CD8-positive, alpha-beta memory T cell (primary cell): ENCODE measurements at regions not wholly inside any gene's neighbourhood (a gene's known extent, or its start where the extent isn't known, plus 50 kb on each side); places are given as distances from the start of the nearest gene placed in this dataset.
"Not testable (repeated sequence)": the region's sequence is repeated elsewhere in the genome, so short reads cannot be mapped to it uniquely, and the experiment has no call there.

ENCODE experiments used
- CTCF ChIA-PET: fragments of 350-600 bp; sonication (Branson Sonifier 250); formaldehyde crosslinking; loops from one replicate; lab custom pipeline; 2021; ENCODE audit warnings: antibody characterized with exemption; lab: Charles Lee
- POLR2A ChIA-PET: fragments of 350-600 bp; sonication (Branson Sonifier 250); formaldehyde crosslinking; loops from one replicate; lab custom pipeline; 2021; ENCODE audit warnings: antibody characterized with exemption; lab: Charles Lee
- DNase-seq, 5 donors: peaks; one replicate each; pipeline versions ENCODE4 v3.0.0 to v3.0.0-alpha.2; 2020 to 2022; ENCODE audit warnings: mixed read lengths in 1 of 5
- H3K27ac ChIP-seq: one replicate; pipeline ENCODE4 v1.7.0; 2013; ENCODE audit warnings: low read depth, mild to moderate bottlenecking, low read length, moderate library complexity
- H3K27me3 ChIP-seq: 2 replicates; pipeline ENCODE4 v1.7.0; 2013; ENCODE audit warnings: low read length, mild to moderate bottlenecking; ENCODE audit not compliant: insufficient read depth, poor library complexity, severe bottlenecking
- H3K36me3 ChIP-seq: 2 replicates; pipeline ENCODE4 v1.7.0; 2013; ENCODE audit warnings: mild to moderate bottlenecking, low read length, moderate library complexity; ENCODE audit not compliant: insufficient read depth
- H3K4me1 ChIP-seq: 2 replicates; pipeline ENCODE4 v1.7.0; 2013; ENCODE audit warnings: mild to moderate bottlenecking, low read length, moderate library complexity; ENCODE audit not compliant: insufficient read depth
- H3K4me3 ChIP-seq: 2 replicates; pipeline ENCODE4 v1.7.0; 2013; ENCODE audit warnings: mild to moderate bottlenecking, low read length
- H3K9me3 ChIP-seq: 2 replicates; pipeline ENCODE4 v1.7.0; 2013; ENCODE audit warnings: mild to moderate bottlenecking, low read length
- H3K27ac Mint-ChIP-seq, 8 donors: one replicate each; pipeline ENCODE4 v1.8.0; 2020 to 2021; ENCODE audit warnings: mixed read lengths in 8 of 8, mild to moderate bottlenecking in 6 of 8, inconsistent platforms in 3 of 8, moderate library complexity in 3 of 8
- H3K27me3 Mint-ChIP-seq, 2 donors: one replicate each; pipeline ENCODE4 v1.8.0; 2020 to 2021; ENCODE audit warnings: mixed read lengths in 2 of 2, mild to moderate bottlenecking in 1 of 2, moderate library complexity in 1 of 2
- H3K36me3 Mint-ChIP-seq, 3 donors: one replicate each; pipeline ENCODE4 v1.8.0; 2020 to 2021; ENCODE audit warnings: mixed read lengths in 3 of 3, inconsistent platforms in 1 of 3, mild to moderate bottlenecking in 1 of 3
- H3K4me1 Mint-ChIP-seq, 3 donors: one replicate each; pipeline ENCODE4 v1.8.0; 2020 to 2021; ENCODE audit warnings: mixed read lengths in 3 of 3, inconsistent platforms in 1 of 3, mild to moderate bottlenecking in 1 of 3
- H3K4me3 Mint-ChIP-seq, 7 donors: one replicate each; pipeline ENCODE4 v1.8.0; 2020 to 2021; ENCODE audit warnings: mixed read lengths in 7 of 7, mild to moderate bottlenecking in 6 of 7, moderate library complexity in 4 of 7, inconsistent platforms in 2 of 7
- H3K9me3 Mint-ChIP-seq, 5 donors: one replicate each; pipeline ENCODE4 v1.8.0; 2020 to 2022; ENCODE audit warnings: mixed read lengths in 5 of 5, mild to moderate bottlenecking in 3 of 5, moderate library complexity in 2 of 5, inconsistent platforms in 1 of 5

DNA sequence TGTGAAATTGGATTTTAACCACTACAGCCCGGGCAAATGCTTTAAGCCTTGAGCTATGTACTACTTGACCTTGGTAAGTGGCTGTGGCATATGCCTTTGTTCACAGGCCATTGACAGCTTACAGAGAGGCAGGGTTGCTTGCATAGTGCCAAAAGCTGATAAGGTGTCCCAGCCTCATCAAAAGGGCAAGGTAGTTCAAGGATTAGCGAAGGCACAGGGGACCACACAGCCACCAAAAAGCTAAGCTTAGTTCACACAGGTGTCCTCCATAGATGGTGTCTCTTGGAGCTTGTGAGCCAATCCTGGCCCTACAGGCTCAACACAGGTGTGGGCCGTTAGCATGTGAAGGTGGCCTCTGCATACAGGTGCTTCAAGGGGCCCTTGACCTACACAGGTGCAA lies 86.8 kb downstream of the ZNF622 start:
- Mint-ChIP-seq H3K36me3 (no peaks in the 10 kb centered on the region), H3K27me3 (peaks cover 7% of the 10 kb centered on the region in 2 donors), H3K27ac (no peak overlapping the region), H3K4me3 (no peak overlapping the region), H3K4me1 (no peaks in the 10 kb centered on the region), H3K9me3 (peaks cover 0 to 4% (median 0%) of the 10 kb centered on the region in 5 donors)
- POLR2A ChIA-PET, result no interaction called here
- no peaks in the 10 kb centered on the region for H3K4me1 ChIP-seq
- H3K9me3 ChIP-seq, result no peaks in the 10 kb centered on the region
- no peak overlapping the region for H3K4me3 ChIP-seq
- no peak overlapping the region for H3K27ac ChIP-seq
- no peak for DNase-seq
- CTCF ChIA-PET, result no interaction called here
- no peaks in the 10 kb centered on the region for H3K27me3 ChIP-seq
- no peaks in the 10 kb centered on the region for H3K36me3 ChIP-seq

DNA sequence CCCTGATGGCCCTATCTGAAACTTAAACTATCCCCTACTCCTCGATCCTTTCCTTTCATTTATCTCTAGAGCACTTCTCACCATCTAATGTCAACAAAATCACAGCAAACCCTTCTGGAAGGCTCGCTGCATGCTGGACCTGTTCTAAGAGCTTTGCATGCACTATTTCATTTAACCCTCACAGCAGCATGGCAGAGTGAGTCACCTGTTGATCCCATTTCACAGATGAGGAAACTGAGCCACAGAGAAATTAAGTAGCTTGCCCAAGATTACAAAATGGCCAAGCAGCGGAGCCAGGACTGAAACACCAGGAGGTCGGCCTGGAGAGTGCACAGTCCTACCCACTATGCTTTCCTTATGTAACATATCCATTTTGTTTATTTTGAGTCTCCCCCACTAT lies 93.1 kb downstream of the ZNF622 start:
- CTCF ChIA-PET, result no interaction called here
- H3K4me3 Mint-ChIP-seq, result no peak overlapping the region

DNA sequence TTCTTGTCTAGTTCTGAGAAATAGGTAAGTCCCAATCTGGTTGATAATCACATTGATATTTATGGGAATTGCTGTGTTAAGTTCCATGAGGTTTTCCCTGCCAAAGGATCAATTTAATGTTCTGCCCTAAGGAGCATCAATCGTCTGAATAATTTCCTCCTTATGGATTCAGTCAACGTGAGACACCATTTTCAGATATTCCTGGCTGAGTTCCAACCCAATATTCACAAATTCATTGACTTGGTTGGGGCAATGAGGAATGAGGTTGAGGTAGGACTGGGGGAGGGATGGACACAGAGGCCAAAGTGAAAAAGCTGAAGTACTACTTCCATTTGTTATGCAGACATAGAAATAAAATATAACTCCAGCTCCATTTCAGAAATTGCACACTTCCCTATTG lies 99.1 kb downstream of the ZNF622 start:
- ChIA-PET CTCF (no interaction called here), POLR2A (no interaction called here)
- Histone ChIP-seq H3K27me3 (no peaks in the 10 kb centered on the region), H3K27ac (no peak overlapping the region), H3K4me3 (no peak overlapping the region), H3K36me3 (no peaks in the 10 kb centered on the region), H3K4me1 (no peaks in the 10 kb centered on the region), H3K9me3 (no peaks in the 10 kb centered on the region)
- no peaks in the 10 kb centered on the region for H3K36me3 Mint-ChIP-seq
- H3K4me1 Mint-ChIP-seq, result no peaks in the 10 kb centered on the region
- H3K4me3 Mint-ChIP-seq, result no peak overlapping the region
- no peak for DNase-seq
- peaks cover 0 to 6% of the 10 kb centered on the region in 2 donors for H3K27me3 Mint-ChIP-seq
- no peak overlapping the region for H3K27ac Mint-ChIP-seq
- peaks cover 0 to 2% (median under 1%) of the 10 kb centered on the region in 5 donors for H3K9me3 Mint-ChIP-seq

More for the DNA sequence above, 93.1 kb downstream of the ZNF622 start:
- POLR2A ChIA-PET, result no interaction called here
- no peaks in the 10 kb centered on the region for H3K4me1 Mint-ChIP-seq
- Histone ChIP-seq H3K4me3 (no peak overlapping the region), H3K4me1 (no peaks in the 10 kb centered on the region), H3K27ac (no peak overlapping the region), H3K27me3 (no peaks in the 10 kb centered on the region), H3K36me3 (no peaks in the 10 kb centered on the region), H3K9me3 (no peaks in the 10 kb centered on the region)
- no peak for DNase-seq
- H3K9me3 Mint-ChIP-seq, result peaks cover 0 to 4% (median 2%) of the 10 kb centered on the region in 5 donors
- no peaks in the 10 kb centered on the region for H3K36me3 Mint-ChIP-seq
- no peak overlapping the region for H3K27ac Mint-ChIP-seq
- peaks cover 4 to 7% of the 10 kb centered on the region in 2 donors for H3K27me3 Mint-ChIP-seq

DNA sequence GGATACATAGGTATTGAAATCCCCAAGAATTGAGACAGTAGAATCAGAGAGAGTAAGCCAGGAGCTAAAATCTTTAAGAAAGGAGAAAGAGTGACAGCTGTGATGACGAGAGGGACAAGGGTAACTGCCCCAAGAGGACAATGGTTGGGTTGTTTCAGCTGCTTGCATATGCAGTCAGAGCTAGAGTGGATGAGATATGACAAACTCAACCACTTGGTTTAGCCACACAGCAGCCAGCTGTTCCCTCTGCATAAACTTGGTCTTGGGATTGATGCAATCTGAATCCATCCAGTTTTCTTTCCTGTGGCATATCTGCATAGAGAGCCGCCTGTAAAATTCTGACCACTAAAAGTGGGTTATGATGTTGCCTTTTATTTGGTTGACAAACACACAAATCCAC lies 100.7 kb downstream of the ZNF622 start:
- Histone ChIP-seq H3K4me3 (no peak overlapping the region), H3K27ac (no peak overlapping the region), H3K27me3 (no peaks in the 10 kb centered on the region), H3K9me3 (no peaks in the 10 kb centered on the region), H3K4me1 (no peaks in the 10 kb centered on the region), H3K36me3 (no peaks in the 10 kb centered on the region)
- ChIA-PET POLR2A (no interaction called here), CTCF (no interaction called here)
- no peak for DNase-seq
- Mint-ChIP-seq H3K27me3 (peaks cover 0 to 6% of the 10 kb centered on the region in 2 donors), H3K36me3 (no peaks in the 10 kb centered on the region), H3K4me3 (no peak overlapping the region), H3K9me3 (peaks cover 0 to 5% (median 2%) of the 10 kb centered on the region in 5 donors), H3K27ac (no peak overlapping the region), H3K4me1 (no peaks in the 10 kb centered on the region)

DNA sequence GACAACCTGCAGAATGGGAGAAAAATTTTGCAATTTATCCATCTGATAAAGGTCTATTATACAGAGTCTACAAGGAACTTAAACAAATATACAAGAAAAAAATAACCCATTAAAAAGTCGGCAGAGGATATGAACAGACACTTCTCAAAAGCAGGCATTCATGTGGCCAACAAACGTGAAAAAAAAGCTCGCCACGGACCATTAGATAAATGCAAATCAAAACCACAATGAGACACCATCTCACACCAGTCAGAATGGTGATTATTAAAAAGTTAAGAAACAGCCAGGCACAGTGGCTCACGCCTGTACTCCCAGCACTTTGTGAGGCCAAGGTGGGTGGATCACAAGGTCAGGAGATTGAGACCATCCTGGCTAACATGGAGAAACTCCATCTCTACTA lies 112.2 kb downstream of the ZNF622 start:
- H3K27me3 ChIP-seq, DNase-seq, H3K36me3 Mint-ChIP-seq, H3K4me3 Mint-ChIP-seq, H3K36me3 ChIP-seq, H3K27me3 Mint-ChIP-seq, POLR2A ChIA-PET, H3K9me3 ChIP-seq, H3K27ac Mint-ChIP-seq, H3K4me1 ChIP-seq, CTCF ChIA-PET, H3K4me1 Mint-ChIP-seq, H3K4me3 ChIP-seq, H3K27ac ChIP-seq: not testable (repeated sequence)
- peaks cover 0 to 11% (median 5%) of the 10 kb centered on the region in 5 donors for H3K9me3 Mint-ChIP-seq

DNA sequence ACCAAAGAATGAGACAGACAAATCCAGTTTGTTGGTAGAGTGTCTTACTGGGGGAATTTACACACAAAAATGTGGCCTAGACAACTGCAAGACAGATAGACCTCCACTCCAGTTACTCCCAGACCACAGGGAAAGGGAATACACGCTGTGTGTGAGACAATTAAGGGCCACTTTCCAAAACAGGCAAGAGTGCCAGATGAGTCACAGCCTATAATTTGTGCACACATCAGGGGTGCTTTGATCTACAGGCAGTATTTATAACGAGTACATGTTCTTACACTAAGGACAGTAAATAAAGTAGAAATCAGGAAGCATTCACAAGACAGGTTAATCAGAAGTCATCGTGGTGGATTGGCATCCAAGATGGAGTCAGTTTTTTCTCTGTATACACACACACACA lies 114.8 kb downstream of the ZNF622 start:
- Histone ChIP-seq H3K27me3 (no peaks in the 10 kb centered on the region), H3K4me3 (no peak overlapping the region), H3K36me3 (no peaks in the 10 kb centered on the region), H3K27ac (no peak overlapping the region), H3K9me3 (no peaks in the 10 kb centered on the region), H3K4me1 (no peaks in the 10 kb centered on the region)
- Mint-ChIP-seq H3K4me1 (no peaks in the 10 kb centered on the region), H3K27me3 (peaks cover 0 to 4% of the 10 kb centered on the region in 2 donors), H3K9me3 (peaks cover 0 to 6% (median 3%) of the 10 kb centered on the region in 5 donors), H3K4me3 (no peak overlapping the region), H3K27ac (no peak overlapping the region), H3K36me3 (no peaks in the 10 kb centered on the region)
- DNase-seq, result no peak
- CTCF ChIA-PET, result no interaction called here
- POLR2A ChIA-PET, result no interaction called here

DNA sequence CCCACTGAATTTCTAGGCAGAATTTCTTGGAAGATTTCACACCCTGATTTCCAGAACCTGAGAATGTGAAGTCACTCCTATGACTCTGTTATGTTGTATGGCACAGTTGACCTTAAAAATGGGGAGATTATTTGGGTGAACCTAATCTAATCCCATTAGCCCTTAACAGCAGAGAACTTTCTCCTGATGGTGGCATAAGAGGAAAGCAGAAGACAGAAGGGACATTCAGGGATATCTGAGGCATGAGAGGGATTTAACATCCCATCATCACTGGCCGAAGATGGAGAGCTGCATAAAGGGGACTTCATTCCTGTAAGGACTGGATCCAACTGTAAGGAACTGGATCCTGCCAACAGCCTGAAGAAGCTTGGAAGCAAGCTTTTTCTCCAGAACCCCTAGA lies 119.2 kb downstream of the ZNF622 start:
- CTCF ChIA-PET, result no interaction called here
- Mint-ChIP-seq H3K36me3 (no peaks in the 10 kb centered on the region), H3K4me1 (no peaks in the 10 kb centered on the region), H3K9me3 (no peaks in the 10 kb centered on the region), H3K4me3 (no peak overlapping the region), H3K27ac (no peak overlapping the region), H3K27me3 (peaks cover 0 to 2% of the 10 kb centered on the region in 2 donors)
- POLR2A ChIA-PET, result no interaction called here
- Histone ChIP-seq H3K4me3 (no peak overlapping the region), H3K36me3 (no peaks in the 10 kb centered on the region), H3K9me3 (no peaks in the 10 kb centered on the region), H3K27me3 (no peaks in the 10 kb centered on the region), H3K27ac (no peak overlapping the region), H3K4me1 (no peaks in the 10 kb centered on the region)
- no peak for DNase-seq

DNA sequence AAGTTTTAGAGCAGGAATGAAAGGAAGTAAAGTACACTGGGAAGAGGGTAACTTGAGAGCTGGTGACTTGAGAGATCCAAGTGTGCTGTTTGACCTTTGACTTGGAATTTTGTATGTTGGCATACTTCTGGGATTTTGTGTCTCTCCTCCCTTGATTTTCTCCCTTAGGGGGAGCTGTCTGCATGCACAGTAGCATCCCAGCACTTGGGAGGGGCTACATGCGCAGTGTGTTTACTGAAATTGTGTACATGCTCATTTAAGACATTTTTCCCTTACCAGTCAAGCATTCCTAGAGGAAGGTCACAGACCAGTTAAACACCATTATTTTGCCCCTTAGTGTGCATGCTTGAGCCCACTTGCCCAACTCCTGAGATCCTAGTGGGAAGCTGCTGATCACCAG lies 120.1 kb downstream of the ZNF622 start:
- Mint-ChIP-seq H3K9me3 (no peaks in the 10 kb centered on the region), H3K36me3 (no peaks in the 10 kb centered on the region), H3K27ac (no peak overlapping the region), H3K27me3 (peaks cover 0 to 1% of the 10 kb centered on the region in 2 donors), H3K4me1 (no peaks in the 10 kb centered on the region), H3K4me3 (no peak overlapping the region)
- H3K27ac ChIP-seq, result no peak overlapping the region
- no peaks in the 10 kb centered on the region for H3K4me1 ChIP-seq
- POLR2A ChIA-PET, result no interaction called here
- CTCF ChIA-PET, result no interaction called here
- H3K27me3 ChIP-seq, result no peaks in the 10 kb centered on the region
- H3K4me3 ChIP-seq, result no peak overlapping the region
- H3K36me3 ChIP-seq, result no peaks in the 10 kb centered on the region
- no peaks in the 10 kb centered on the region for H3K9me3 ChIP-seq
- no peak for DNase-seq

DNA sequence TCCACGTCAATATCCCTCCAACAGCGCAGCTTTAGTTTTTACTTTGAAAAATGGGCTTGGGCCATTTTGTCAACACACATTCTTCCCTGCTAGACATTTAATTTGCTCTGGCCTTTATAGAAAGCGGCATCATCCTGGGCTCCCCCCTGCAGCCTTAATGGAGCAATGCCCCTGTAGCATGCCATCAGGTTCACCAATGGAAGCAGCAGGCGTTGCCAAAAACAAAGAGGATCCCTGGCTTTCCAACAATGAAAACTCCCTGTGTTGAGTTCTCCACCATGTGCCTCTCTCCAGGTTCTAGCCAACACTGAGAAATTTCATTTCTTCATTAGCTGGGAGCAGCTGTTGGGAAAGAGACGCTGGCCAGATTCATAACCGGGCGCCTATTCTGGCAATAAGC lies 139.5 kb downstream of the ZNF622 start:
- H3K27ac Mint-ChIP-seq, result no peak overlapping the region
- no peak overlapping the region for H3K4me3 Mint-ChIP-seq
- CTCF ChIA-PET, result no interaction called here
- no peaks in the 10 kb centered on the region for H3K36me3 Mint-ChIP-seq
- no peaks in the 10 kb centered on the region for H3K36me3 ChIP-seq
- no peaks in the 10 kb centered on the region for H3K27me3 ChIP-seq
- H3K4me1 Mint-ChIP-seq, result no peaks in the 10 kb centered on the region
- H3K27ac ChIP-seq, result no peak overlapping the region
- POLR2A ChIA-PET, result no interaction called here
- no peaks in the 10 kb centered on the region for H3K27me3 Mint-ChIP-seq
- peaks cover 0 to 6% (median 1%) of the 10 kb centered on the region in 5 donors for H3K9me3 Mint-ChIP-seq
- no peaks in the 10 kb centered on the region for H3K9me3 ChIP-seq
- no peak overlapping the region for H3K4me3 ChIP-seq
- no peaks in the 10 kb centered on the region for H3K4me1 ChIP-seq
- no peak for DNase-seq
